HUES64 (cell line): ENCODE measurements at regions not wholly inside any gene's neighbourhood (a gene's known extent, or its start where the extent isn't known, plus 50 kb on each side); places are given as distances from the start of the nearest gene placed in this dataset.

Experiments
- H3K27ac ChIP-seq: 2 replicates; pipeline ENCODE4 v1.7.0; 2013; ENCODE audit warnings: low read depth, low read length, inconsistent platforms
- H3K27me3 ChIP-seq: 2 replicates; pipeline ENCODE4 v1.6.1; 2013; ENCODE audit warnings: mild to moderate bottlenecking, low read length; ENCODE audit not compliant: insufficient read depth
- H3K36me3 ChIP-seq: 2 replicates; pipeline ENCODE4 v1.6.1; 2013; ENCODE audit warnings: mild to moderate bottlenecking, low read length; ENCODE audit not compliant: insufficient read depth
- H3K4me1 ChIP-seq: 2 replicates; pipeline ENCODE4 v1.6.1; 2013; ENCODE audit warnings: mild to moderate bottlenecking, low read length, moderate library complexity; ENCODE audit not compliant: insufficient read depth
- H3K4me3 ChIP-seq: 2 replicates; pipeline ENCODE4 v1.5.1; 2013; ENCODE audit warnings: mild to moderate bottlenecking, low read length, moderate library complexity
- H3K9ac ChIP-seq: 2 replicates; pipeline ENCODE4 v1.6.1; 2013; ENCODE audit warnings: mild to moderate bottlenecking, low read depth, low read length
- H3K9me3 ChIP-seq: 2 replicates; pipeline ENCODE4 v1.6.1; 2013; ENCODE audit warnings: low read depth, low read length; ENCODE audit not compliant: insufficient read depth
- WGBS: fragments of 150-250, 120-280 bp; methylation state at CpG from one replicate; pipeline ENCODE4 v1.1.7; 2013; ENCODE audit warnings: missing lambda C conversion rate; 5-methylcytosine and 5-hydroxymethylcytosine counted together

GRCh38 chr11:103584720-103585119 lies 451.7 kb upstream of the DDI1 start:
- Histone ChIP-seq H3K27ac (no peak overlapping the region), H3K9ac (no peak overlapping the region), H3K4me3 (no peak overlapping the region), H3K27me3 (no peaks in the 10 kb centered on the region), H3K36me3 (no peaks in the 10 kb centered on the region), H3K4me1 (peaks cover 16% of the 10 kb centered on the region; the same call in 1 of the 2 replicates), H3K9me3 (no peaks in the 10 kb centered on the region)
- 100% methylated on average over 1 of the region's 1 CpG for WGBS

GRCh38 chr11:103585401-103585800 lies 451.0 kb upstream of the DDI1 start:
- Histone ChIP-seq H3K4me3 (no peak overlapping the region), H3K27ac (no peak overlapping the region), H3K27me3 (no peaks in the 10 kb centered on the region), H3K9me3 (no peaks in the 10 kb centered on the region), H3K4me1 (peaks cover 16% of the 10 kb centered on the region; the same call in 1 of the 2 replicates), H3K9ac (no peak overlapping the region), H3K36me3 (no peaks in the 10 kb centered on the region)
- 100% methylated on average over 1 of the region's 2 CpGs for WGBS

GRCh38 chr11:103585911-103586310 lies 450.5 kb upstream of the DDI1 start:
- peaks cover 16% of the 10 kb centered on the region; the same call in 1 of the 2 replicates for H3K4me1 ChIP-seq
- no peaks in the 10 kb centered on the region for H3K36me3 ChIP-seq
- 79% methylated on average over 5 of the region's 5 CpGs for WGBS
- H3K9me3 ChIP-seq: no peaks in the 10 kb centered on the region
- H3K4me3 ChIP-seq: no peak overlapping the region
- no peak overlapping the region for H3K27ac ChIP-seq
- no peak overlapping the region for H3K9ac ChIP-seq
- no peaks in the 10 kb centered on the region for H3K27me3 ChIP-seq

GRCh38 chr11:103586756-103587155 lies 449.7 kb upstream of the DDI1 start:
- H3K9me3 ChIP-seq: no peaks in the 10 kb centered on the region
- no peak overlapping the region for H3K27ac ChIP-seq
- H3K27me3 ChIP-seq: no peaks in the 10 kb centered on the region
- WGBS: 100% methylated on average over 1 of the region's 1 CpG
- H3K9ac ChIP-seq: no peak overlapping the region
- H3K36me3 ChIP-seq: no peaks in the 10 kb centered on the region
- peaks cover 10% of the 10 kb centered on the region; the same call in 1 of the 2 replicates for H3K4me1 ChIP-seq
- no peak overlapping the region for H3K4me3 ChIP-seq

- no peaks in the 10 kb centered on the region for H3K9me3 ChIP-seq
- WGBS: 90% methylated on average over 4 of the region's 4 CpGs
- H3K27ac ChIP-seq: no peak overlapping the region
- no peak overlapping the region for H3K4me3 ChIP-seq
- no peaks in the 10 kb centered on the region for H3K36me3 ChIP-seq
- no peaks in the 10 kb centered on the region for H3K27me3 ChIP-seq
- peaks cover 6% of the 10 kb centered on the region; the same call in 1 of the 2 replicates for H3K4me1 ChIP-seq
- no peak overlapping the region for H3K9ac ChIP-seq
Observed at GRCh38 chr11:103587901-103588788, 448.3 kb upstream of the DDI1 start.

- H3K9me3 ChIP-seq: no peaks in the 10 kb centered on the region
- WGBS: 72% methylated on average over 2 of the region's 3 CpGs
- H3K9ac ChIP-seq: no peak overlapping the region
- no peaks in the 10 kb centered on the region for H3K27me3 ChIP-seq
- H3K4me3 ChIP-seq: no peak overlapping the region
- no peak overlapping the region for H3K27ac ChIP-seq
- H3K36me3 ChIP-seq: no peaks in the 10 kb centered on the region
- H3K4me1 ChIP-seq: no peaks in the 10 kb centered on the region
Observed at GRCh38 chr11:103591554-103591953, 444.9 kb upstream of the DDI1 start.

GRCh38 chr11:103594283-103594682 lies 442.2 kb upstream of the DDI1 start:
- Histone ChIP-seq H3K27ac (no peak overlapping the region), H3K9ac (no peak overlapping the region), H3K4me1 (no peaks in the 10 kb centered on the region), H3K36me3 (no peaks in the 10 kb centered on the region), H3K4me3 (no peak overlapping the region), H3K9me3 (no peaks in the 10 kb centered on the region), H3K27me3 (no peaks in the 10 kb centered on the region)

- WGBS: 96% methylated on average over 3 of the region's 3 CpGs
- no peaks in the 10 kb centered on the region for H3K9me3 ChIP-seq
Observed at GRCh38 chr11:103596315-103596714, 440.1 kb upstream of the DDI1 start.

GRCh38 chr11:103601225-103601846 lies 435.1 kb upstream of the DDI1 start:
- H3K27me3 ChIP-seq: no peaks in the 10 kb centered on the region
- H3K4me3 ChIP-seq: no peak overlapping the region
- no peaks in the 10 kb centered on the region for H3K36me3 ChIP-seq
- no peak overlapping the region for H3K9ac ChIP-seq
- no peaks in the 10 kb centered on the region for H3K9me3 ChIP-seq
- H3K4me1 ChIP-seq: no peaks in the 10 kb centered on the region
- WGBS: 77% methylated on average over 2 of the region's 3 CpGs
- no peak overlapping the region for H3K27ac ChIP-seq

More at GRCh38 chr11:103596315-103596714, 440.1 kb upstream of the DDI1 start:
- H3K27ac ChIP-seq: no peak overlapping the region
- H3K4me1 ChIP-seq: no peaks in the 10 kb centered on the region
- no peaks in the 10 kb centered on the region for H3K27me3 ChIP-seq
- H3K9ac ChIP-seq: no peak overlapping the region
- H3K4me3 ChIP-seq: no peak overlapping the region
- no peaks in the 10 kb centered on the region for H3K36me3 ChIP-seq

- H3K4me1 ChIP-seq: no peaks in the 10 kb centered on the region
- H3K27ac ChIP-seq: no peak overlapping the region
- no peaks in the 10 kb centered on the region for H3K27me3 ChIP-seq
- H3K9ac ChIP-seq: no peak overlapping the region
- H3K4me3 ChIP-seq: no peak overlapping the region
- H3K9me3 ChIP-seq: no peaks in the 10 kb centered on the region
- no peaks in the 10 kb centered on the region for H3K36me3 ChIP-seq
Observed at GRCh38 chr11:103602840-103603239, 433.6 kb upstream of the DDI1 start.

GRCh38 chr11:103604310-103604709 lies 432.1 kb upstream of the DDI1 start:
- no peak overlapping the region for H3K4me3 ChIP-seq

More at GRCh38 chr11:103604310-103604709, 432.1 kb upstream of the DDI1 start:
- H3K4me1 ChIP-seq: no peaks in the 10 kb centered on the region; the same call in 1 of the 2 replicates
- no peak overlapping the region for H3K27ac ChIP-seq
- H3K36me3 ChIP-seq: no peaks in the 10 kb centered on the region
- WGBS: 89% methylated on average over 1 of the region's 2 CpGs
- H3K27me3 ChIP-seq: no peaks in the 10 kb centered on the region
- H3K9me3 ChIP-seq: peaks cover 4% of the 10 kb centered on the region; the same call in 1 of the 2 replicates
- H3K9ac ChIP-seq: no peak overlapping the region
